Mucosa of stomach (tissue), 1 donor: ENCODE measurements at regions not wholly inside any gene's neighbourhood (a gene's known extent, or its start where the extent isn't known, plus 50 kb on each side); places are given as distances from the start of the nearest gene placed in this dataset.
A peak's percentile ranks its signal among the peaks of the same experiment; 100 is the strongest.

Experiments used
- H3K27me3 ChIP-seq: one replicate; pipeline ENCODE4 v1.7.0; 2013; ENCODE audit warnings: mild to moderate bottlenecking, low read length; ENCODE audit not compliant: control insufficient read depth, insufficient read depth
- H3K36me3 ChIP-seq: one replicate; pipeline ENCODE4 v1.7.0; 2013; ENCODE audit warnings: low read length; ENCODE audit not compliant: control insufficient read depth, insufficient read depth
- H3K4me1 ChIP-seq: one replicate; pipeline ENCODE4 v1.7.0; 2013; ENCODE audit warnings: mild to moderate bottlenecking, low read length; ENCODE audit not compliant: control insufficient read depth, insufficient read depth
- H3K4me3 ChIP-seq: one replicate; pipeline ENCODE4 v1.7.0; 2013; ENCODE audit warnings: low read length
- H3K9ac ChIP-seq: one replicate; pipeline ENCODE4 v1.7.0; 2013; ENCODE audit warnings: mild to moderate bottlenecking, low read length, moderate library complexity
- H3K9me3 ChIP-seq: one replicate; pipeline ENCODE4 v1.7.0; 2013; ENCODE audit warnings: mild to moderate bottlenecking, low read length, moderate library complexity; ENCODE audit not compliant: control insufficient read depth
- donor health status: Pancreatic carcinoma.

DNA sequence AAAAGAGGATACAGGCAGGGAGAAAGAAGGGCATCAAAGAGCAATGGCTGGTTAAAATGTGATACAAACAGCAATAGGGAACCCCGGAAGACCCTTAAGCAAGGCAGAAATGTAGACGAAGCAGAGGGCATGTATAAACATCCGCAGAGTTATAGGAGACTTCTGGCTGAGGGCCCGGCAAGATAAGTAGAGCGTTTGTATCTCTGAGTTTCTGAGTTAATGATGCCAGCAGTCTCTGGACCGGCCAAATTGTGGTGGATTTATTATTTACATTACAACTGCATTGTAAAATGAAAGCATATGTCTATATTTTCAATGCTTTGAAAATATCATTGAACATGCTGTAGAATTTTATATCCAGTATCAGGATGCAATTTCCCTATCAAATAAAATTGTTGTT lies 148.0 kb upstream of the KCTD1 start:
- Histone ChIP-seq H3K9me3 (no peaks in the 10 kb centered on the region), H3K4me1 (peaks cover 18% of the 10 kb centered on the region), H3K4me3 (no peak overlapping the region), H3K27me3 (no peaks in the 10 kb centered on the region), H3K9ac (no peak overlapping the region), H3K36me3 (no peaks in the 10 kb centered on the region)

DNA sequence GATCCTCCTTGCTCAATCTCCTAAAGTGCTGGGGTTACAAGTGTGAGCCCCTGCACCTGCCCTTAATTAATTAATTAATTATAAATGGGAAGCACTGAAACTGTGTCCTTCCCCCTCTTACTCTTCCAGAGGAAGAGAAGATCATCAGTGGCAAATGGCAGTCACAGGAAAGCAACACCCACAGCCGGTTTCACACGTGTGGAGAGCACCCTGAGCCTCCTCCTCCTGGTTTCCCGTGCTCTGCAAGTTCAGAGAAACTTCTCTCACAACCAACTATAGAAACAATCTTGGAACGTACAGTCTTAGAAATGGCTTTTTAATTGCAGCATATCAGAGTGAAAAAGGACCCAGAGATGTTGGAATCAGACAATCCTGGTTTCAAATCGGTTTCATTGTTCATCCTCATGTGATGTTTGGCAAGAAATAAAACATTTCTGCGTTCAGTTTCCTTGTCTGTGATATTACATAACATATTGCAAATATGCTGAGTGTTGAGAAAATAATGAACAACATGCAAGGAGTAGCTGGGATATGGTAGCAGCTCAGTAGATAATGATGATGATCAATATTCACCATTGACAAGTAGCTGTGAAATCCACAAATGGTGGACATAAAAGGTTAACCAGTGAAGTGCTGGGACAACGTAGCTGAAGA lies 141.0 kb upstream of the KCTD1 start:
- Histone ChIP-seq H3K9ac (no peak overlapping the region), H3K27me3 (no peaks in the 10 kb centered on the region), H3K9me3 (no peaks in the 10 kb centered on the region), H3K4me3 (no peak overlapping the region), H3K4me1 (no peaks in the 10 kb centered on the region), H3K36me3 (no peaks in the 10 kb centered on the region)

DNA sequence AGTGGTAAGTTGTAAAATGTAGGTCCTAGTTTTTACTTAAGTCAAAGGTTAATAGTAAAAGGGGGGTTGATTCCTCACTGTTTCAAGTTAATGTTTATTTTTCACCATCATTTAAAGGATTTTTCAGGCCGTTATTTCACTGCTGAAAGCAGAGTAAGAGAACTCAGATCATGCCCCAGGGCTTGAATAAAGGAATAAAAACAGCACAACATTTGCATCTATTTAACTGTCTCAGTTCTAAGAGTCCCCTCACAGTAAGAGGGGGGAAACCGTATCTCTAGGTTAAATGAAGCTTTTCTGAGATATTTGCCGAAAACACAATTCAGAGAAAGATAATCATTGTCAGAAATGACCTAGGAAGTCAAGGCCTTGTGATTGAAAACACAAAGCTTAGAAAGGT lies 138.2 kb upstream of the KCTD1 start:
- no peak overlapping the region for H3K4me3 ChIP-seq
- H3K9me3 ChIP-seq, result no peaks in the 10 kb centered on the region
- H3K27me3 ChIP-seq, result no peaks in the 10 kb centered on the region
- no peaks in the 10 kb centered on the region for H3K4me1 ChIP-seq
- H3K36me3 ChIP-seq, result no peaks in the 10 kb centered on the region
- no peak overlapping the region for H3K9ac ChIP-seq

DNA sequence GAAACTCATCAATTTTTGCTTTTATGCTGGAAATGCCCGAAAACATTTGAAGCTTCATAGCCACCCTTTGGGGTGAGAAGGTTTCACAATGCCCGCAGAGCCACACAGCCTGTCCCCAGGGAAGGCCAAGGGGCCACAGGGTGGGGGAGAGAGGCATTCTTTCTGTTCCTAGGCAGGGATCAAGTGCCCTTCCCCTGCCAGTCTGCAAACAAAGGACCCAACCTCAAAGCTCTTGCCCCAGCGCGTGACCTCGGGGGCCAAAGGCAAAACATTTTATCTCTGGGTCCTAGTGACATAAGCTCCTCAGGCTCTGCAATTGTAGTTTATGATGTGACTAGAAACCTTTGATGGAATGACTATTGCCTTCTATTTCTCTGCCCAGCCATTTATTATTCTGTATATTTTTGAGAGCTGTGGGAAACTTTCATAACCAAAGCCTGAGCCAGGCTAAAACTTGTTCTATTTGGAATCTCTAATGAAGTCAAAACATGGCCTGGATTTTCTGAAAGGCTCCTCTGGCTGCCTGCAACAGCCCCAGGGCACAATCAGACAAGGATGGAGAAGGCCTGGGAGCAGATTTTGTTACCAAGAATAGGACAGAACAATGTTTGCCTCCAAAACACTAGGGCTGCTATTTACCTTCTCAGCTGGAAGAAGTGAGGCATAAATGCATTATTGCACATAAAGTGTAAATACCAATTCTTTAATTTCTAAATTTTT lies 137.2 kb upstream of the KCTD1 start:
- H3K9me3 ChIP-seq, result no peaks in the 10 kb centered on the region
- H3K4me3 ChIP-seq, result no peak overlapping the region
- H3K9ac ChIP-seq, result no peak overlapping the region
- no peaks in the 10 kb centered on the region for H3K27me3 ChIP-seq
- H3K4me1 ChIP-seq, result no peaks in the 10 kb centered on the region
- no peaks in the 10 kb centered on the region for H3K36me3 ChIP-seq

DNA sequence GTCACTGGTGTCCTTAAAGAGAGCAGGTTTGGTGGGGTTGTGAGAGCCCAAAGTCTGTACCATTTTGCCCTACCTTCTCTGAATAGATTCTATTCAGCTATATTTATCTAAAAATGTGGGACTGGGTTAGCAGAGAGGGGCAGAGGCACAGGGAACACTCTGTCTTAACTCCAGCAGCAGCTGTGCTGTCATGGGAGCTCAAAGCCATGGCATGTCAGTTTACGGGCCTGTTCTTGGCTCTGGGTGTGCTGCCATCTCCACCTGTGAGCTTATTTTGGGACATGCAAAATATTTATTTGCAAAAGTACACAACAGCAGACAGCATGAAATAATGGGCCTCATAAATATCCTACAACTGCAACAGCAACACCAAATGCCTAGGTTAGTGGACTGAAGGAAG lies 129.6 kb upstream of the KCTD1 start:
- H3K9me3 ChIP-seq, result no peaks in the 10 kb centered on the region

DNA sequence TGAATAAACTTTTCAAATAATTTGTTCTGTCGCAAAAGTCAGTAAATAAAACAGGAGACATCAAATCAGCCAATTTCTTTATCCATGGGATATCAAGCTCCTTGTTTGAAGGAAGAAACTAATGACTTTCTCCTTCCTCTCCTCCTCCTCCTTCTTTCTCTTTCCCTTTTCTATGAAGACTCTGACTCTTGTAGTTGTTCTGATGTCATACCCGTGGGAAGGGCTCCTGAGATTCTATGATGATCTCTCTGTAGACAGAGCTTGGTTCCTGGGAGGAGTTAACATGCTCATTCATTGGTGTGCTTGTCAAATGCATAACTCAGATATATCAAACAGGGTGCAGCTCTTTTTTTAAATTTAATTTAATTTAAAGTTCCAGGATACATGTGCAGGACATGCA lies 118.7 kb upstream of the KCTD1 start:
- Histone ChIP-seq H3K27me3 (no peaks in the 10 kb centered on the region), H3K4me3 (no peak overlapping the region)

More for the DNA sequence above, 129.6 kb upstream of the KCTD1 start:
- Histone ChIP-seq H3K9ac (no peak overlapping the region), H3K4me3 (no peak overlapping the region), H3K4me1 (peaks cover 4% of the 10 kb centered on the region), H3K36me3 (no peaks in the 10 kb centered on the region), H3K27me3 (no peaks in the 10 kb centered on the region)

DNA sequence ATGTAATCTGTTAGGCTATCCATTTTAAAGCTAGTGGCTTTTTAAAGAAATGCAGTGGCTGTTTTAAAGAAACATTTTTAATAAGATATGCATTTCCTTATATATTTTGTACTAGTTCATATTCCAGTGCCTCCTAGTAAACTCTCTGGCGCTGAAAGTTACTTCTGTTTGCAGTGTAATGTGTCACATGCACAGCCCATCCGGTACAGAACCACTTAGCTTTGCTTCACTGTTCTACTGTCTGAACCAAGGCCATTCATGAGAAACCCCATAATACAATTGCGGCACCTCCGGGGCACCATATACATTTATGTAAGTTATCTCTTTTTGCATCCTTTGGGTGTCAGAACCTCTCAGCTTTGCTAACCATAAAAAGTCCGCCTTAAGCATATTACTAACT lies 114.6 kb upstream of the KCTD1 start:
- Histone ChIP-seq H3K9me3 (no peaks in the 10 kb centered on the region), H3K4me1 (peaks cover 14% of the 10 kb centered on the region), H3K9ac (no peak overlapping the region), H3K4me3 (no peak overlapping the region), H3K27me3 (no peaks in the 10 kb centered on the region), H3K36me3 (no peaks in the 10 kb centered on the region)

More for the DNA sequence above, 118.7 kb upstream of the KCTD1 start:
- H3K9ac ChIP-seq, result no peak overlapping the region
- no peaks in the 10 kb centered on the region for H3K4me1 ChIP-seq
- H3K36me3 ChIP-seq, result no peaks in the 10 kb centered on the region
- H3K9me3 ChIP-seq, result no peaks in the 10 kb centered on the region

DNA sequence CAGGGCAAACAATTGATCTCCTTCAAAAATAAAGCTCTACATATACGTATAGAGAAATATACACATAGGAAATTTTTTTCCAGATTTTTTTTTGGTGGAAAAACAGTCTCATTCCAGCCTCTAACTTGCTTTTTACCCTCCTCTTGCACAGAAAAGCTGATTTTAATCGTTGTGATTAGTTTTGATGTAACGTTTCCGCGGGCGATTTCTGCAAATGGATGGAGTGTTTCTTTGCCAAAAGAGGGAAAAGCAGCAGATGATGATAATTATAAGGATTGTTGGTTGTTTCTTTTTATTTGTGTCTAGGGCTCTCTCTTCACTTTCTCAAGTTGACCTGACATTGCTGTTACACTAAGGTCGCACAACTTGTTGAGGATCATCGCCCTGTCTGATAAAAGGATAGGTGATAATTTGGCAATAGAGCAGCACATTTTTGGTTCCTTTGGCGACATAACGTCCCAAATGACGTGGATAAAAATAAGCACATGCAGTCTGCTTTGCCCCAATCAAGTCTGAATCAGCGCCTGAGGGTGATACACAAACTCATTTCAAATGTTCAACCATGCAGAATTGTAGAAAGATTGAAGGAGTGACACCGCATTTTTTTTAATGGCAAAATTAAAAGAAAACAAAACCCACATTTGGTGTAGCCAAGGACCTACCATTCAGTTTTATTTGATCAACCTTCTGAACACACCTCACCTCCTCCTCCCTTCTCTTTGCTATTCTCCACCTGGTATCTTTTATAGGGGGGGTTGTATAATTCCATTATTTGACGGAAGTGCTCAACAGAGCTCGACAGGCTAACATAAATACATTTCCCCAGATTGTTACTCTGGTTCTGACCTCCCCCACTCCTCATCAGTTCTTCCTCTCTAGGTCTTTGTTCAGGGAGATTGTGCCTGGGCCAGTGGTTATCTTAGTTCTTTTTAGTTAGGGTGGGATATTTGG lies 109.6 kb upstream of the KCTD1 start:
- Histone ChIP-seq H3K27me3 (no peaks in the 10 kb centered on the region), H3K9me3 (no peaks in the 10 kb centered on the region), H3K9ac (peak overlapping the region; percentile 84), H3K4me3 (peak overlapping the region; percentile 71), H3K36me3 (no peaks in the 10 kb centered on the region), H3K4me1 (peaks cover 14% of the 10 kb centered on the region)

DNA sequence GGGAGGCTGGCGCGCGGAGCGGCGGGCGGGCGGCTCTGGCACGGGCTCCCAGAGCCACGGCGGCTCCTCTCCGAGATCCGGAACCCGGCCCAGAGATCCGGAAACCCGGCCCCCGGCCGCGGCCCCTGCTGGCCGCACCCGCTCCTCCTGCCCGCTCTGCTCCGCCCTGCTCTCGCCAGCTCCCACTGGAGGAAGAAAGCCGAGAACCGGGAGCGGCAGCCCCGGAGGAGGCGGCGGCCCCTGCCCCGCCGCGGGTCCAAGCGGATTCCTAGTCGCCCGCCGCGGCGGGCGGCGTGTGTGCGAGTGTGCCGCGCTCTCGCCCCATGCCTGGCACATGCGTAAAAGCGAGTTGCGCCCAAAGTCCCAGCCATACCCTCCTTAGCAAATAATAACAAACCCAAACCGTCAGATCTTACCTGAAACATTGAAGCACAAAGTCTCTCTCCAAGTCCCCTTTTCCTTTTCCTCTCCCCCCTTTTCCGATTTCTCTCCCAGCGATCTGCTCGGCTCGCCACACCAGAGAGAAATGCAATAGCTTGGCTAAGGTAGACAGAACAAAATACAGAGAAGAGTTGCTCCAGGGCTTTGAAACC lies 108.7 kb upstream of the KCTD1 start:
- Histone ChIP-seq H3K4me1 (peaks cover 14% of the 10 kb centered on the region), H3K4me3 (peak overlapping the region; percentile 71), H3K36me3 (no peaks in the 10 kb centered on the region), H3K9me3 (no peaks in the 10 kb centered on the region), H3K9ac (peak overlapping the region; percentile 84), H3K27me3 (no peaks in the 10 kb centered on the region)

DNA sequence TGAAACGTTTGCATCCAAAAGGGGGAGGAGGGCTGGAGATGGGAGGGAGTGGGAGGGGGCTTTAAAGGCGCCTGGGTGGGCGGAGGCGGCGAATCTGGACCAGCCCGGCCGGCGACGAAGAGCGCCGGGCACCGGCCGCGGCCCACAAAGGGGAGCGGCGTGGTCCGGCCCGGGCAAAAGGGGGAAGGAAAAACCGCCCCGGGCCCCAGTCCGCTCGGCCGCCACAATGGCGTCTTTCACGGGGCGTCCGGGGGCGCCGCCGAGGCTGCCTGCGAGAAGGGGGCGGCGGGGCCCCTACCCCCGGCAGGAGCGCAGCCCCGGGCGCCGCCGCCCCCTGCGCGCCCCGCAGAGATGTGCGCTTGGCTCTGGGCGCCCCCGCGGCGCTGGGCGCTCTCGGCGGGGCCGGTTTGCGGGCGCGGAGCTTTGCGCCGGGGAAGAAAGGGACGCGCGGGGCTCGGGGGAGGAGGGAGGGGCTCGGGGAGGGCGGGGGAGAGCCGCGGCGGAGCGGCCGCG lies 108.1 kb upstream of the KCTD1 start:
- Histone ChIP-seq H3K9me3 (no peaks in the 10 kb centered on the region), H3K4me1 (peaks cover 14% of the 10 kb centered on the region), H3K9ac (peak overlapping the region; percentile 65), H3K27me3 (no peaks in the 10 kb centered on the region), H3K36me3 (no peaks in the 10 kb centered on the region), H3K4me3 (no peak overlapping the region)

DNA sequence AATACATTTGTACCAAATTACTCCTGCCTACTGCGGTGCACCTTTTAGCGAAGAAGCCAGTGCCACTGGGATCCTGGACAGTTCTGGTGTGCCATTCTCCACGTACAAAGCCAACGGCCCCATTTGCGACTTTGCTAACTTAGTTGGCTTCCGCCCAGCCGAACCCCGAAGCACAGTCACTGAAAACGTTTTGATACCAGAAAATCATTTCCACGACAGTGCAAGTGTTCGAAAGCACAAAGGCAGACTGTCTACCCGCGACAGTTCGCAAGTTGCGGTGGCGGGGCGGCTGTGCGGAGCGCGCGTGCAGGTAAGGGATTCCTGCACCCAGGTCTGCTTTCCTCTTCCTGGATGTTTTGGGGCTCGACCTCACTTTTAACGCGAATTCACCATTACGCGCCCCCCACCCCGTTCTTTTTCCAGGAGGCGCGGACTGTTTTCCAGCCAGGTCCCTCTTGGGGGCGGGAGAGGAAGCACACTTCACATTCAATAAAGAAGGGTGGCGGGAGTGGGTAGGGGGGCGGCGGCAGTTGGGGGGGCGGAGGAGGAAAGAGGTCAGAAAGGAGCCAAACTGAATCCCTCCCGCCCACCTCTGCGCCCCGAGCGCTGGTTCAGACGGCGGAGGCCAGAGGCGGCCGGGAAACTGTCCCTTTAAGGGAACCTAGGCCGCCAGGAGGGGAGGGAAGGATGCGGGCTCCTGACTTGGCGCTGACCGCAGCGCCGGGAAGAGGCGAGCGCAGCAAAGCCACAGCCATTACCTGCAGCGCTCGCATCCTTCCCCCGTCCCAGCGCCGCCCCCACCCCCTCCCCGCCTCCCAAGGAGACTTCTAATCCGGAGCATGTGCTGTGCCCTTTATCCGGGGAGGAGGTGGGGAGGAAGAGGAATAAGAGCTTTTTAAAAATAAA lies 107.4 kb upstream of the KCTD1 start:
- Histone ChIP-seq H3K4me3 (no peak overlapping the region), H3K4me1 (peaks cover 10% of the 10 kb centered on the region), H3K27me3 (no peaks in the 10 kb centered on the region), H3K9ac (peak overlapping the region; percentile 65), H3K36me3 (no peaks in the 10 kb centered on the region), H3K9me3 (no peaks in the 10 kb centered on the region)
